GM18909 (cell line): ENCODE measurements at regions not wholly inside any gene's neighbourhood (a gene's known extent, or its start where the extent isn't known, plus 50 kb on each side); places are given as distances from the start of the nearest gene placed in this dataset.

Experiments
- ATAC-seq: cut with Tn5 transposase; IDR thresholded peaks from one replicate; pipeline ENCODE4 v1.9.1; 2021; ENCODE audit warnings: mild to moderate bottlenecking; ENCODE audit not compliant: unreplicated experiment, poor library complexity

- ATAC-seq: no peak
These were observed 55.3 kb upstream of the VGLL3 start for GRCh38 chr3:87046241-87046640.

DNA sequence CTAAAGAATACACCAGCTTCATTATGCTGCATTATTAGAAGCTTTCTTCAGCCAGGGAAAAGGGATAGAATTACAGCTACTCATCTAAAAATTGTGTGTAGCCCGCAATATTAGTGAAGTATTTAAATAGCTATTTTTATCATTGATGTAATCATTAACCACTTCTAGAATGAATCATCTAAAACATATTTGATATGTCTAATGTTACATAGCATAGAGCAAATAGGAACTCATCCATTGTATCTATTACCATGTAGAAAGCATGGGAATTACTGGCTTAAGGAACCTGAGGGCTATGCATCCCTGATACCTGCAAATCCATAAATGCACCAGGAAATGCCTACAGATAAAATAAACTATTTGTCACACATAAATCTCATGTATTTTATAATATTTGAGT, 54.5 kb upstream of the VGLL3 start:
- ATAC-seq: no peak

DNA sequence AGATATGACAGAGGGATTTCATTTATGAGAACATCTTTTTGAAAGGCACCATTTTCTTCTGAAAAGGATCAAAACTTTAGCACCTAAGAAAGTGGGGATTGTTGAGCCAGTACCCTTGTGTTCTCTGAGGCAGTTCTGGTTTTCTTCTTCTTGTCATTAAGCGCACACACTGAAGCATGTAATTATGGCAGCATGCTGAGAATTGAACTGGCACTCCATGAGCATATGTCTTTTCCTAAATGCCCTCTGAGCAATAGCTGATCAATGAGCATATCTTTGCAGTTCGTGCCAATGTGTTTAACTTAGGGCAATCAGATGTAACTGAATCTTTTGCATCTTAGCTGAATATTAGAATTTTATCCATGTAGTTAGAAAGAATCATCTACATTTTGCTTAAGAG, 53.9 kb upstream of the VGLL3 start:
- no peak for ATAC-seq

DNA sequence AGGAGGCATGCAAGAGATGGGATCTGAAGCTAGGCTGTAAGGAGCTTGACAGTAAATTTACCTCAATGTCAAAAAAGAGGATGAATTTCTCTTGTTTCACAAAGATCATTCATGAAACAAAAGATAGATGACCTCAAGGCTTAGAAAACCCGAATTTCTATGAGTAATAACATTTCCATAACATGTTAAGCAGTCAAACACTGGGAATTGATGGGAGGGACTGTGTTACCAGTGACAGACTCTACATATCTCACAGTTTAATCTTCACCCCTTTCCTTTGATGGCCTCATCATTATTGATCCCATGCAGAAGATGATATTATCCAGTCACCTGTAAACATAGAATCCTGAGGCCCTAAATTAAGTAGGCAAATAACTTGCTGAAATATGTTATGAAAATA, 53.5 kb upstream of the VGLL3 start:
- no peak for ATAC-seq

- no peak for ATAC-seq
These were observed 50.2 kb upstream of the VGLL3 start for GRCh38 chr3:87041191-87041590.
